Omental fat pad (tissue), 3 donors: ENCODE measurements at regions not wholly inside any gene's neighbourhood (a gene's known extent, or its start where the extent isn't known, plus 50 kb on each side); places are given as distances from the start of the nearest gene placed in this dataset.

Experiments
- ATAC-seq: fragments of 150-250 bp; one replicate; pipeline ENCODE4 v1.9.1; 2016; ENCODE audit warnings: mild to moderate bottlenecking, moderate library complexity; ENCODE audit not compliant: low FRiP score
- DNase-seq: peaks from one replicate; pipeline ENCODE4 v3.0.0-alpha.2; 2019; ENCODE audit warnings: low spot score
- CTCF ChIP-seq, 3 donors: fragments of 450-650 bp; IDR thresholded peaks; one replicate each; pipeline ENCODE4 v1.5.1; 2016 to 2017; ENCODE audit warnings: antibody characterized with exemption in 3 of 3, mild to moderate bottlenecking in 3 of 3, moderate library complexity in 2 of 3

DNA sequence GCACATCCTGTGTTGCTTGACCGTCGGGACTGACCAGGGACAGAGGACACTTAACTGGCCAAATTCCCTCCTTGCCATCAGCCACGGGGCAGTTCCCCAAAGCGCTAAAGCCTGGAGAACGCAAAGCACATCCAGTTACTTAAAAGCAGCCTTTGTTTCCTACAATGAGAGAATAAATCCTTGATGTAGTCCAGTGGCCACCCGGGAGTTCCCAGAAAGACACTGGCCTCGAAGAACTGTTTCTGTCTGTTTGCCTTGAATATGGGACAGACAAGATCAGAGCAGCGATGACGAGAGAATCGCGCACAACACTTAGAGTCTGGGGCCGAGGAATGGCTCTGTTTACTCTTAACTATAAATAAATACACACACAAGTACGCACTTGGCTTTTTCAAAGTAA, 102.2 kb downstream of the TNFAIP2 start:
- ATAC-seq (no peak), DNase-seq (no peak)
- no peak for TF ChIP-seq CTCF (IDR thresholded peaks at IDR 0.05)

DNA sequence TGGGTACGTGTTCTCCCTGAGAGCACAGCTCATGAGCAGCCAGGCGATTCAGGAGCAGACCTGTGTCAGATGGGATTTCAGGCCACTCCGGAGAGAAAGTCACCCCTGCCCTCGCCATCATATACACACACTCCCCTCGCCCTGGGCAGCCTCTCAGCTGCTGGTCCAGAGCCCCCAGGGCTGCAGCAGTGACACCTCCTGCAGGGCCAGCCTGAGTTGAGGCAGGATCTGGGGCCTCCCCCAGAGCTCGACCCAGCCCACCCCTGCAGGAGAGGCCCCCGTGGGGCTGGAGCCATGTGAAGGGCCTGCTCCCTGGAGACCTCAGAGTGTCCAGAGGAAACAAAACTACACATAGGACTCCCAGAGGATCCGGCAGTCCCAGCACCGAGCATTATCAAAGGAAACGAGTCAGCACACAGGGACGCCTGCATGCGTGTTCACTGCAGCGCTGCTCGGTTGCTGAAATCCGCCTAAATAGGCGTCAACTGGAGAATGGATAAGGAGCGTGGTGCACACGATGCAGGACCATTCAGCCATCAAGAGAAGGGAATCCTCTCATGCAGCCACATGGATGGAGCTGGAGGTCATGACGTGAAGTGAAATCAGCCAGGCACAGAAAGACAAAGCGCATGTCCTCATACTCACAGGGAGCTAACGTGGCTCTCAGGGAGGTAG, 104.0 kb downstream of the TNFAIP2 start:
- TF ChIP-seq CTCF (IDR thresholded peaks at IDR 0.05), result no peak
- ATAC-seq (no peak), DNase-seq (no peak)

- DNase-seq, result no peak
- TF ChIP-seq CTCF (IDR thresholded peaks at IDR 0.05), result no peak
- ATAC-seq, result no peak
Measured at GRCh38 chr14:103228076-103228806, 105.0 kb downstream of the TNFAIP2 start.

GRCh38 chr14:103228866-103229265, 105.2 kb upstream of the EIF5 start:
- DNase-seq, result no peak
- TF ChIP-seq CTCF (IDR thresholded peaks at IDR 0.05), result no peak
- ATAC-seq, result no peak

DNA sequence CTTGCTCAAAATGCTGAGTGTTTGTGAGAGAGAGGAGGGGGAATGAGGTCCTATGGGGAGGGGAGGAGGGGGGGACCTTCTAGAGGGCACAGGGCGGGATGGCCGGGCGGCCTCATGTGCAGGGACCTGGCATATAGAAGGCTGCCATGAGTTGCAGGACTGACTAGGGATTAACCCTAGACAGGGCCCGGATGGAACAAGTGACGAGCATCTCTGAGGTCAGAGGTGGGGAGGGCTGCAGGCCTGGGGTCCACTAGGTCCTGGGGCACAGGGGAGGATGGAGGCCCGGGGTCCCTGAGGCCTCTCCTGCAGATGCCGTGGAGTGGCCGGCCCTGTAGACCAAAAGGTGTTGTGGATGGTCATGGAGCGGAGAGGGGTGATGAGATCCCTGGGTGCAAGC, 104.0 kb upstream of the EIF5 start:
- DNase-seq, result no peak

DNA sequence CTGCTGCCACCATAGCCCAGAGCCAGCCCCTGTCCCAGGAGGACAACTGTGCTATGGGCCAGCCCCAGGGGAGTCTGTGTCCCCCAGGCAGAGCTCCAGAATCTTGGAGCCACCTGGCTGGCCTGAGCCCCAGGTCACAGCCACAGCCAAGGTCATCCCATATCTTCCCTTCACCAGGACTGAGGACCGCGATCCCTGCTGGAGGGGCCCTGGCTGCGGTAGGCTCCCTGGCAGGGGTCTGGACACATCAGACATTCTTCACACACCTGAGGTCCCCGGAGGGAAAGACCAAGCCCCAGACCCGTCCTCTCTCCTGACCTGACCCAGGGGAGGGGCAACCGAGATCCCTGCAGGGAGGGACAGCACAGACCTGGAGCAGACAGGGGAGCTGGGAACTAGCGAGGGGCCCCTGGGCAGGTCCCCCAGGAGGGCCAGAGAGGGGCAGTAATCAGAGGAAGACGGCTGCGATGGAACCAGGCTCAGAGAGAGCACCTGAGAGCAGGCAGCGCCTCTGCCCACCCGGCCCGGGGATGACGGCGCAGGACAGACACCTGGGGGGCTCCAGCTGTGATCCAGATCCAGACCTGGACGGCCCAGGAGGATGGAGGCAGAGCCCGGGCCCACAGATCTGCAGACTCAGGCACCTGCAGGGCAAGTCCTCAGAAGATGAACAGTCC, 103.2 kb upstream of the EIF5 start:
- TF ChIP-seq CTCF (IDR thresholded peaks at IDR 0.05), result no peak
- DNase-seq (no peak), ATAC-seq (no peak)

More for the DNA sequence above, 104.0 kb upstream of the EIF5 start:
- ATAC-seq, result no peak
- no peak for TF ChIP-seq CTCF (IDR thresholded peaks at IDR 0.05)
